MCF 10A (cell line): ENCODE measurements at regions not wholly inside any gene's neighbourhood (a gene's known extent, or its start where the extent isn't known, plus 50 kb on each side); places are given as distances from the start of the nearest gene placed in this dataset.

Experiments used
- BruUV-seq: library from RNA; stranded (reverse); fragments of 400-500 nt; replicated peaks from 2 replicates; lab custom pipeline; 2021; lab: Mats Ljungman, UMichigan
- CTCF ChIA-PET: fragments of 300-600 bp; sonication (Branson Sonifier 250); formaldehyde crosslinking; extraction: SDS; loops from one replicate; lab custom pipeline; 2021; ENCODE audit warnings: antibody characterized with exemption, inconsistent platforms; lab: Yijun Ruan, JAX
- POLR2A ChIA-PET: fragments of 300-600, 350-650 bp; sonication (Branson Sonifier 250); formaldehyde crosslinking; extraction: SDS; loops from one replicate; lab custom pipeline; 2020; ENCODE audit warnings: antibody characterized with exemption, inconsistent platforms; lab: Yijun Ruan, JAX
- DNase-seq: peaks from one replicate; pipeline ENCODE4 v3.0.0-alpha.2; 2018; ENCODE audit not compliant: unreplicated experiment
- H3K27ac Mint-ChIP-seq: one replicate; pipeline ENCODE4 v1.8.0; 2022; ENCODE audit warnings: mild to moderate bottlenecking, low read depth, mixed read lengths; ENCODE audit not compliant: unreplicated experiment
- H3K27me3 Mint-ChIP-seq: one replicate; pipeline ENCODE4 v1.8.0; 2022; ENCODE audit warnings: mixed read lengths; ENCODE audit not compliant: insufficient read depth, unreplicated experiment
- H3K36me3 Mint-ChIP-seq: one replicate; pipeline ENCODE4 v1.8.0; 2022; ENCODE audit warnings: mild to moderate bottlenecking, moderate library complexity, mixed read lengths; ENCODE audit not compliant: insufficient read depth, unreplicated experiment
- H3K4me1 Mint-ChIP-seq: one replicate; pipeline ENCODE4 v1.8.0; 2022; ENCODE audit warnings: mixed read lengths; ENCODE audit not compliant: insufficient read depth, unreplicated experiment
- H3K4me3 Mint-ChIP-seq: one replicate; pipeline ENCODE4 v1.8.0; 2022; ENCODE audit warnings: mild to moderate bottlenecking, moderate library complexity, mixed read lengths; ENCODE audit not compliant: unreplicated experiment
- H3K9me3 Mint-ChIP-seq: one replicate; pipeline ENCODE4 v1.8.0; 2022; ENCODE audit warnings: mixed read lengths; ENCODE audit not compliant: unreplicated experiment
- CTCF ChIP-seq: fragments of 200-600 bp; IDR thresholded peaks from one replicate; pipeline ENCODE4 v1.8.0; 2022; ENCODE audit warnings: antibody characterized with exemption, mild to moderate bottlenecking; ENCODE audit not compliant: unreplicated experiment
- intact Hi-C: fragments of 100-400 bp; cut with micrococcal nuclease; formaldehyde crosslinking; loops from 2 replicates; pipeline ENCODE4 v1.14.1; 2022

- intact Hi-C loops = no loop called here
- no peaks in the 10 kb centered on the region for H3K27me3 Mint-ChIP-seq
- no peaks in the 10 kb centered on the region for H3K9me3 Mint-ChIP-seq
- BruUV-seq = no TSS peak
- no peak overlapping the region for H3K4me3 Mint-ChIP-seq
- H3K27ac Mint-ChIP-seq = no peak overlapping the region
- no peaks in the 10 kb centered on the region for H3K36me3 Mint-ChIP-seq
- TF ChIP-seq CTCF = no peak
- H3K4me1 Mint-ChIP-seq = no peaks in the 10 kb centered on the region
- ChIA-PET CTCF (interaction anchor here (0.5 kb wide), 1 partner anchor 1120 kb away, joined by 5 read pairs; no protein-coding TSS in a partner anchor), POLR2A (no interaction called here)
- DNase-seq = no peak
Observed at GRCh38 chr3:153896197-153896596, 225.0 kb upstream of the ARHGEF26 start.

- no peak overlapping the region for H3K27ac Mint-ChIP-seq
- no peaks in the 10 kb centered on the region for H3K27me3 Mint-ChIP-seq
- POLR2A ChIA-PET = no interaction called here
- intact Hi-C loops = no loop called here
- no peak for TF ChIP-seq CTCF
- H3K4me3 Mint-ChIP-seq = no peak overlapping the region
- BruUV-seq = no TSS peak
- DNase-seq = no peak
- H3K9me3 Mint-ChIP-seq = no peaks in the 10 kb centered on the region
- CTCF ChIA-PET = interaction anchor here (0.6 kb wide), 1 partner anchor 1253 kb away, joined by 4 read pairs; no protein-coding TSS in a partner anchor
- H3K4me1 Mint-ChIP-seq = no peaks in the 10 kb centered on the region
- H3K36me3 Mint-ChIP-seq = no peaks in the 10 kb centered on the region
Observed at GRCh38 chr3:153897025-153897723, 224.0 kb upstream of the ARHGEF26 start.

- no peaks in the 10 kb centered on the region for H3K36me3 Mint-ChIP-seq
- intact Hi-C loops = no loop called here
- ChIA-PET CTCF (interaction anchor here (0.6 kb wide), 1 partner anchor 1252 kb away, joined by 4 read pairs; no protein-coding TSS in a partner anchor), POLR2A (no interaction called here)
- H3K4me1 Mint-ChIP-seq = no peaks in the 10 kb centered on the region
- peaks cover 2% of the 10 kb centered on the region for H3K9me3 Mint-ChIP-seq
- BruUV-seq = no TSS peak
- no peak for TF ChIP-seq CTCF
- no peak overlapping the region for H3K4me3 Mint-ChIP-seq
- no peak for DNase-seq
- H3K27ac Mint-ChIP-seq = no peak overlapping the region
- no peaks in the 10 kb centered on the region for H3K27me3 Mint-ChIP-seq
Observed at GRCh38 chr3:153897842-153898241, 223.3 kb upstream of the ARHGEF26 start.

GRCh38 chr3:153901152-153901551 is 220.0 kb upstream of the ARHGEF26 start:
- H3K27ac Mint-ChIP-seq = no peak overlapping the region
- no TSS peak for BruUV-seq
- no peak for TF ChIP-seq CTCF
- CTCF ChIA-PET = interaction anchor here (0.5 kb wide), 1 partner anchor 70 kb away, joined by 4 read pairs; no protein-coding TSS in a partner anchor
- DNase-seq = no peak
- intact Hi-C loops = no loop called here
- H3K4me1 Mint-ChIP-seq = no peaks in the 10 kb centered on the region
- no peaks in the 10 kb centered on the region for H3K36me3 Mint-ChIP-seq
- peaks cover 9% of the 10 kb centered on the region for H3K9me3 Mint-ChIP-seq
- no peak overlapping the region for H3K4me3 Mint-ChIP-seq
- POLR2A ChIA-PET = interaction anchor here (0.8 kb wide), 1 partner anchor 19 kb away, joined by 3 read pairs; no protein-coding TSS in a partner anchor
- H3K27me3 Mint-ChIP-seq = no peaks in the 10 kb centered on the region
